Esophagus squamous epithelium (tissue), 4 donors: ENCODE measurements at regions not wholly inside any gene's neighbourhood (a gene's known extent, or its start where the extent isn't known, plus 50 kb on each side); places are given as distances from the start of the nearest gene placed in this dataset.

Source experiments
- CTCF ChIP-seq, 6 experiments: fragments of 450-650 bp in 4 of 6; fragments of 200-600 bp in 2 of 6; sonication (generic) in 2 of 6; IDR thresholded peaks; one replicate each; pipeline ENCODE4 v1.5.1; 2016 to 2019; ENCODE audit warnings: antibody characterized with exemption in 6 of 6, mild to moderate bottlenecking in 4 of 6, moderate library complexity in 4 of 6
- POLR2A ChIP-seq, 4 donors: fragments of 450-650 bp; IDR thresholded peaks; one replicate each; pipeline ENCODE4 v1.6.1; 2017; ENCODE audit warnings: antibody characterized with exemption in 4 of 4, mild to moderate bottlenecking in 4 of 4, moderate library complexity in 3 of 4

- TF ChIP-seq CTCF (IDR thresholded peaks at IDR 0.05) = peak in 1 of 6 experiments; percentile 45
- TF ChIP-seq POLR2A (IDR thresholded peaks at IDR 0.05) = no peak
These were observed 423.2 kb upstream of the SGCG start for GRCh38 chr13:22757530-22758120.
